HG02678 (cell line): ENCODE measurements at regions not wholly inside any gene's neighbourhood (a gene's known extent, or its start where the extent isn't known, plus 50 kb on each side); places are given as distances from the start of the nearest gene placed in this dataset.

Experiments
- ATAC-seq: cut with Tn5 transposase; IDR thresholded peaks from one replicate; pipeline ENCODE4 v1.9.1; 2021; ENCODE audit warnings: mild to moderate bottlenecking, moderate library complexity; ENCODE audit not compliant: unreplicated experiment

DNA sequence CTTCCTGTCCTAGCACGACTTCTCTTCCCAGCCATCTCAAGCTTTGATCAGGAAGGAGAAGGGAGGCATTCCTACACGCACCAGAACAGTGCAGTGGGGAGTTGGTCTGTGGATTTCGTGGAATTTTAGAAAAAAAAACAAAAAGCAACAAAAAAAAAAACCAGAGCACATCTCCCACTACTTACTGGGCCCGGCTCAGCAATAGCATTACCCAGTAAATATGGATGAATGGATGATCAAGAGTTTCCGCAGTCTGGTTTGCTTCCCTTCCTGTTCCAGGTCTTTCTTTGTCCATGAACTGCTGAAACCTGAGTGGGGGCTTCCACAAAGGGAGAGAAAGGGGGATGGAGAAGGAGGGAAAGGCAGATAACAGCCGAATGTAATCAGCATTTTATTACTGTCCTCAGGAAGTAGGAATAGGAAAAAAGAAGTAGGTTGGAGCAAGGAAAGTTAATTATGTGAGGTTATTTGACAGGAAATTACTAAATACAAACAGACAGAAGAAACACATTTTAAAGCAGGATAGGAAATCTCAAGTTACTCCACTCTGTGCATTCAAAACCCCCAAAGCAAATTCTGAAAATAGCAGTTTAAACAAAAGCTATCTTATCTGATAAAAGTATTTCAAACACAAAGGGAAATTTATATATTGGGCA is 349.0 kb downstream of the PRL start:
- ATAC-seq, result no peak

DNA sequence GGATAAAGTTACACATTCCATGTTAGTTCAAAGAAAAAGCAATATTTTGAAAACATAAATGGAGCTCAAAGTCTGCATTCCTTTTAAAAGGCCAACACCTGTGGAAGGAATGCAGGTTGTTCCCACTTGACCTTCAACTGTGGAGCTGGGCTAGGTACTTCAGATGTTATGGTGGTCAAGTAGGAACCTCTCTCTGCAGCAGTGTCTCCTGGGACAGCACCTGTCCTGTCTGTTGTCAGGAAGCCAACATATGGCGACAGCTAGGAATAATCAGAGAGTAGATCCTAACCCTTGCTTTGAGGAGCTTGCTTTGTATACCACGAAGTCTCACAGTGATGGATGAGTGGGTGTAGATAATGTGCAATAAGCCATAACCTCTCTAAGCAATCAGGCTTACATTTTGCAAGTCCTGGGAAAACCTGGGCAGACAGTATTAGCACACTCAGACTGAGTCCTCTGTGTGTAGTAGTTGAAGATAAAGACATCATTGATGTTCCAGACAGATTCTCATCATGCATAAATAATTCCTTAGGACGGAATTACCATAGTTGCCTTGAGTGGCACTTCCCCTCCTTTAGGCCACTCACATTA is 347.5 kb downstream of the PRL start:
- no peak for ATAC-seq

GRCh38 chr6:21952367-21952766 is 344.5 kb downstream of the PRL start:
- ATAC-seq, result no peak

DNA sequence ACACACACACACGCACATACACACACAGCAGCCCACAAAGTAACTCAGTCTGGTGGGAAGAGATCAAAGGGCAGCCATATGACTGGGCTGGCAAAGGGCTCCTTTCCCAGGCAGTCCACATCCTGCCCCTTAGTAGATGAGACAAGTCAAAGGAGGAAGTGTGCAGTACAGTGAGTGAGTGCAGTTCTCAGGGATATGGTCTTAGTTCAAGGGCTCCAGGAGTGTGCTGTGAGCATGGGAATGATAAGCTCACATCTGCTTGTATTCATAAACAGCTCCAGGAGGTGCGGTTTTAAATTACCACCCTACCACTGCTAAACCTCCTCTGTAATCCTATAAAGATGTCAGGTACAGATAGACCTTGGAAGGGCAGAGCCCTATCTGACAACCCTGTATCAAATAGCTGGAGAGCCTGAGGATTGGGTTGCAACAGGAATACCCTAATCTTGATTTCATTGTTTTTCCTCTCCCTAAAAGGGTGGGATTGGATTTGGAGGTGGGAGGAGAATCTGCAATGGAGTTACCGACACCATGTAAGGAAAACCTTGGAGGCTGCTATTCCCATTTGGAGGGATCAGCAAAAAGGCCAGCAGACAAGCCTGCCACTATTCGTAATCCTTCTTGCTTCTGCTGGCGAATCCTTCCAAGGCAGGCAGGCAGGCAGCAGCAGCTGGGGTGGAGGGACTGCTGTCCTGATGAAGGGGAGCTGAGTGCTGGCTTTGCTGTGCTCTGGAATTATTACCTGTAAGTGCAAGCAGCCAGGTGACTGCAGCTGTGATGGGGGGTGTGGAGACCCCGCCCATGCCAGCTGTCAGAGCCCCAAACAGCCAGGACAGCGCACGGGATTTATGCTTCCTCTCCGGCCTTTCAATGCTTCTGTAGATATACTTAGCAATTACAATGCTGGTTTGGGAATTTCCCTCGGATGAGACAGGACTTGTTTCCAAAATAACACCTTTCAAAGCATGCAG is 342.7 kb downstream of the PRL start:
- no peak for ATAC-seq

DNA sequence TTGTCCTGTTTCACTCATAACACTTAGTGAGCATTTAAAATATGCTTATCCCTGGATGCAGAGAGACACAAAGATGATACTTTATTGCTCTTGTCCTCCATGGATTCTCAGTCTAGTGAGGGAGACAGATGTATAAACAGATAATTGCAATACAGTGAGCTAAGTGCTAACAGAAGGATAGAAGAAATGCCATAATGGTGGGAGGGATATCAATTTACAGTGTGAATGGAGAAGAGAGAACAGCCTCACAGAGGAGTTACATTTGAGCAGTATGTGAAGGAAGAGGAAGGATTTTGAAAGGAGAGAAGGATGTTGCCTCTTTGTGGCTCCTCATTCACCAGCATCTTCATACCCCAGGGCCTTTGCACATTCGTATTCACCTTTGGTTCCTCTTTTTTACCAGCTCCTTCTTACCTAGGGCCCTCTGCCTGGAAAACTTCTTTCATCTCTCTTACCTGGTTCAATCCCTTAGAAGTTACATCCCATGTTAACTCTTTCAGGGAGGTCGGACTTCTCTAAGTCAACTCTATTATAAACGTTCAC is 341.7 kb downstream of the PRL start:
- no peak for ATAC-seq

DNA sequence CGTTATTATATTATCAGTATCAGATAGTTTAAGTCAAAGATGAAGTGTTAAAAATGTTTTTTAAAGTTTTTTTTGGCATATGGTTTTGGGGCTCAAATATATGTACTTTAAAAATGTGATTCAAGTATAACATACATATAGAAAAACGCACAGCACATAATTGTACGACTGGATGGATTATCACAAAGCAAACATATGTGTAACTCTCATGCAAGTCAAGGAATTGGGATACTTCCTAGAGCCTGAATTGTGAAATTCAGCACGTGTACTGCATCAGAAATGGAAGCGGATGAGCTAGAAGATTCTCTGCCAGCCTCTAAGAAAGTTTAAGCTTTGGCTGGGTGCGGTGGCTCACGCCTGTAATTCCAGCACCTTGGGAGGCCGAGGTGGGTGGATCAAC is 340.9 kb downstream of the PRL start:
- no peak for ATAC-seq

DNA sequence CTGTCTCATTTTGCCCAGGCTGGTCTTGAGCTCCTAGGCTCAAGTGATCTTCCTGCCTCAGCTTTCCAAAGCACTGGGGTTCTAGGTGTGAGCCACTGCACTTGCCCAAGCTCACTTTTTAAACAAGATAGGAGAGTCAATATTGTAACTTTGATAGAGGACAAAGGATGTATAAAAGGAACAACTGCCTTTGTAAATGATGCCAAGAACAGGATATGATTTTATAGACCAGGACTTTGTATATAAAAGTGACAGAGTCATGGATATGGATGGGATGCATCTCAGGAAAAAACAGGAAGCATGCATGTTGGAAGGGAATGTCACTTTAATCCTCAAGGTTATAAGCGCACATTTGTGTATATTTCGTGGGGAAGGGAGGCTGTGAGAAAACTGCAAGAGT is 338.4 kb downstream of the PRL start:
- no peak for ATAC-seq

DNA sequence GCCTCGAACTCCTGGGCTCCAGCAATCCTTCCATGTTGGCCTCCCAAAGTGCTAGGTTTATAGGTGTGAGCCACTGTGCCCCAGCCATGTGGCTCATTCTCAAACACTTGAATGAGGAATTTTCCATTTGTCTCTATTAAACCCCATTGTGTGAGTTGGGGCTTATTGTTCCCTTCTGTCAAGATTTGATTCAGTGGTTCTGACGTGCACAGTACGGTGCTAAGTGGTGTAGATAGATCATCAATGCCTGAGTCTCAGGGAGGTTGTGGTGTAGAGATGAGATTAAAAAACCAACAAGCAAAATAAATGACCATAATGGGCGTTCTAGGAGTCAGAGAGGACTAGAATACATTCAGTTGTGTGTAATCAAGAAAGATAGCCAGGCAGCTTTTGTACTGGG is 335.6 kb downstream of the PRL start:
- no peak for ATAC-seq

DNA sequence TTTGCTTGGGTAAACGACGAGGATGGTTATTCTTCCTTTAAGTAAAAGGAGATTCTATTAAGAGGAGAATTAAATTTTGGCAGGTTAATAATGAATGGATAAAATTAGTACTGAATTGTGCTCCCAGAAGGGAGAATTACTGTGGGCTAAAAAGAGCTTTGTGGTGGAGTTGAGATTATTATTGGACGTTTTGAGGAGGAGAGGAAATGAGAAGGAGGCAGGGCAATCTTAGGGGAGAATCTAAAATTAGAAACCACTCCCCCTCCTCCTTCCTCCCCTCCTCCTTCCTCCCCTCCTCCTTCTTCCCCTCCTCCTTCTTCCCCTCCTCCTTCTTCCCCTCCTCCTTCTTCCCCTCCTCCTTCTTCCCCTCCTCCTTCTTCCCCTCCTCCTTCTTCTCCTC is 331.8 kb downstream of the PRL start:
- ATAC-seq, result no peak

DNA sequence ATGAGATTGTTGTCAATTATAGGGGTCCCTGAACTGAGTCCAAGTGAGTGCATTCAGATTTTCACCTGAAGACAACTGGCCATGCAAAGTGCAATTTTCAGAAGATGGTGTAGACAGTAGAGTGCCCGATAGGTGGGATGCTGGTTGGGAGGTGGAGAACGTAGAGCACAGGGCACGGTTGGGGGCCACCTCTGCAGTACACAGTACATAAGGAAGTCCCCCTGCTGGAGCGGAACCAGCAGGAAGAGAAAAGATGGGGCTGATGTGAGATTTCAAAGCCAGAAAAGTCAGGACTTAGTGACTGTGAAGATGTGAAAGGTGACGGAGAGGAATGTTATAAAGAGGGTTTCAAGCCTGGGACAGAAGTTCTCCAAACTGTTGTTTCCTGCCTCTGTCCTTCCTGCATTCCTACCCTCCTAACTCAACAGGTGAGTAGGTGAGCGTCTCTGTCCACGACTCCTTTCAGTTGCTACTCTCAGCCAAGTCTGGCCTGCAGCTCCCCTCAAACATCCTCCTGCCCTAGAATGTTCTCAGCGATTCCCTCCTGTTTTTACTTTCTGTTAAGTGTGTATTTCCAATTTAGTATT is 330.8 kb downstream of the PRL start:
- no peak for ATAC-seq

GRCh38 chr6:21967056-21967974 is 329.5 kb downstream of the PRL start:
- no peak for ATAC-seq

- no peak for ATAC-seq
Observed at GRCh38 chr6:21968411-21968810, 328.4 kb downstream of the PRL start.

- no peak for ATAC-seq
Observed at GRCh38 chr6:21969192-21969591, 327.6 kb downstream of the PRL start.

- no peak for ATAC-seq
Observed at GRCh38 chr6:21970569-21971300, 326.1 kb downstream of the PRL start.

- no peak for ATAC-seq
Observed at GRCh38 chr6:21971541-21971940, 325.3 kb downstream of the PRL start.

DNA sequence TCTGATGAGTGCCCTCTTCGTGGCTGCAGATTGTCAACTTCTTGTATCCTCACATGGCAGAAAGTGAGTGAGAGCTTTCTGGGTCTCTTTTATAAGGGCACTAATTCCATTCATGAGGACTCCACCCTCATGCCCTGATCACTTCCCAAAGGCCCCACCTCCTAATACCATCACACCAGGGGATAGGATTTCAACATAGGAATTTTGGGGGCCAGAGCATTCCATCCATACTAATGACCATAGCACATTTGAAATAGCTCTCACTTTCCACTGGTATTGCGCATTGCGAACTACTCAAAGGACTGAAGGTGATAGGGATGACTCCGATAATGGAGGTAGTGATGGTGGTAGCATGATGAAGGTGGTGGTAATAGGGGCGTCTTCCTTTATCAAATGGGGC is 324.3 kb downstream of the PRL start:
- no peak for ATAC-seq

DNA sequence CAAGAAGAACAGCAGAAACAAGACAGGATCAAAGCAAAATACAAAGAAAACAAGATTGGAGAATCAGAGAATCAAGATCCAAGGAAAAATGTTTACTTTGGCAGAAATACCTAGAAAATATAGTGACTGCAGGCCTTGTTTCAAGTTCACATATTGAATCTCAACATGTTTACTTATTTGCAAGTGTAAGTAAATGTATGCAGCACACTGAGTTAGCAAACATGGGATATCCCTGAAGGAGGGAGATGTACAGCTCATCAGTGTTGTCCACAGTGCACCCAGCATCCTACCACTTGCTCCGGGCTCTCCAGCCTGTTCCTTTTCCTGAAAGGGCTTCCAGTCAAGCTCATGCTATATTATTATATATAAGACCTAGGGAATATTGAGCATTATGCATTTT is 319.5 kb downstream of the PRL start:
- ATAC-seq, result no peak

GRCh38 chr6:21981235-21981833 is 315.5 kb downstream of the PRL start:
- ATAC-seq, result no peak

GRCh38 chr6:21984135-21984534 is 312.7 kb downstream of the PRL start:
- no peak for ATAC-seq
